GM12878 (cell line): ENCODE measurements at regions not wholly inside any gene's neighbourhood (a gene's known extent, or its start where the extent isn't known, plus 50 kb on each side); places are given as distances from the start of the nearest gene placed in this dataset.

Experiments
- ATAC-seq: fragments of 200-7000 bp; cut with Tn5 transposase; 3 replicates; pipeline ENCODE4 v1.9.1; 2020; ENCODE audit warnings: mild to moderate bottlenecking, moderate library complexity
- BruUV-seq: library from RNA; stranded (reverse); fragments of 400-500 nt; replicated peaks from 2 replicates; lab custom pipeline; 2021; lab: Mats Ljungman, UMichigan
- CTCF ChIA-PET: fragments of 300-600 bp; sonication (Branson Sonifier 250); formaldehyde crosslinking; extraction: SDS; loops from one replicate; lab custom pipeline; 2021; ENCODE audit warnings: inconsistent platforms; lab: Yijun Ruan, JAX
- POLR2A ChIA-PET: fragments of 350-600 bp; formaldehyde crosslinking; extraction: SDS; loops from one replicate; lab custom pipeline; 2021; ENCODE audit warnings: inconsistent platforms; lab: Charles Lee
- RAD21 ChIA-PET: fragments of 300-600 bp; sonication (Branson Sonifier 250); formaldehyde crosslinking; loops from one replicate; lab custom pipeline; 2023; ENCODE audit warnings: antibody characterized with exemption; ENCODE audit not compliant: unreplicated experiment; lab: Charles Lee
- SMC1A ChIA-PET: fragments of 300-600 bp; sonication (Branson Sonifier 250); formaldehyde crosslinking; loops from one replicate; lab custom pipeline; 2023; ENCODE audit not compliant: unreplicated experiment, uncharacterized antibody; lab: Charles Lee
- DNase-seq: peaks from one replicate; pipeline ENCODE4 v3.0.0-alpha.2; 2011; ENCODE audit warnings: low read depth, low spot score
- FAIRE-seq: peaks from 3 replicates; lab custom pipeline; 2011; peaks lifted over from hg19 to GRCh38; lab: Jason Lieb, UNC
- H2AFZ ChIP-seq: 2 replicates; pipeline ENCODE4 v1.6.0; 2011; ENCODE audit warnings: low read depth, low read length, control low read depth; ENCODE audit not compliant: control insufficient read depth
- H3K27ac ChIP-seq: 2 replicates; pipeline ENCODE4 v1.5.1; 2011; ENCODE audit warnings: control low read depth; ENCODE audit not compliant: control insufficient read depth, insufficient read depth
- H3K27me3 ChIP-seq, 2 experiments: replicated peaks in 1 of 2; 2 replicates each; pipeline versions ENCODE4 v1.6.0 to v1.6.1; 2011; ENCODE audit warnings: low read length in 1 of 2; ENCODE audit not compliant: control insufficient read depth in 2 of 2, insufficient read depth in 2 of 2
- H3K36me3 ChIP-seq, 2 experiments: 2 replicates each; pipeline ENCODE4 v1.5.1; 2011; ENCODE audit warnings: low read length in 1 of 2; ENCODE audit not compliant: control insufficient read depth in 2 of 2, insufficient read depth in 2 of 2
- H3K4me1 ChIP-seq: 2 replicates; pipeline ENCODE4 v1.6.1; 2011; ENCODE audit warnings: mild to moderate bottlenecking, low read length, moderate library complexity, mixed read lengths; ENCODE audit not compliant: control insufficient read depth, insufficient read depth
- H3K4me2 ChIP-seq: 2 replicates; pipeline ENCODE4 v1.6.0; 2011; ENCODE audit warnings: control low read depth; ENCODE audit not compliant: control insufficient read depth, insufficient read depth
- H3K4me3 ChIP-seq: fragments of 200-600 bp; sonication (generic); 2 replicates; pipeline ENCODE4 v1.5.1; 2016
- H3K79me2 ChIP-seq: 2 replicates; pipeline ENCODE4 v1.6.0; 2011; ENCODE audit warnings: low read length; ENCODE audit not compliant: control insufficient read depth, insufficient read depth
- H3K9ac ChIP-seq: 2 replicates; pipeline ENCODE4 v1.8.0; 2011; ENCODE audit warnings: low read length, control low read depth, mixed read lengths; ENCODE audit not compliant: control insufficient read depth, insufficient read depth
- H3K9me3 ChIP-seq: replicated peaks from 3 replicates; pipeline ENCODE4 v1.5.1; 2011; ENCODE audit warnings: mild to moderate bottlenecking, low read length; ENCODE audit not compliant: control insufficient read depth, insufficient read depth
- H4K20me1 ChIP-seq: 2 replicates; pipeline ENCODE4 v1.6.0; 2011; ENCODE audit not compliant: control insufficient read depth, insufficient read depth
- ATF7 ChIP-seq: fragments of 450-650 bp; IDR thresholded peaks from 2 replicates; pipeline ENCODE4 v1.6.1; 2016; ENCODE audit warnings: low read depth, mild to moderate bottlenecking
- BMI1 ChIP-seq: fragments of 450-650 bp; IDR thresholded peaks from 2 replicates; pipeline ENCODE4 v1.6.1; 2016; ENCODE audit warnings: mild to moderate bottlenecking, moderate library complexity, borderline replicate concordance
- CEBPB ChIP-seq, 2 experiments: fragments of 150-350 bp in 1 of 2; IDR thresholded peaks; 2 replicates each; pipeline ENCODE4 v1.6.1; 2012 to 2014; ENCODE audit warnings: low read depth in 2 of 2, low read length in 2 of 2, borderline replicate concordance in 1 of 2, inconsistent platforms in 1 of 2
- CHD2 ChIP-seq: IDR thresholded peaks from 2 replicates; pipeline ENCODE4 v1.6.1; 2011; ENCODE audit warnings: low read depth, low read length, improper control_type of control experiment, borderline replicate concordance
- EGR1 ChIP-seq, 2 experiments: IDR thresholded peaks; 1 replicate in 1 of 2; 2 replicates in 1 of 2; pipeline ENCODE4 v1.6.1; 2011 to 2012; ENCODE audit warnings: low read depth in 2 of 2, low read length in 2 of 2, borderline replicate concordance in 1 of 2, mild to moderate bottlenecking in 1 of 2, moderate library complexity in 1 of 2
- GATAD2B ChIP-seq: fragments of 450-650 bp; conservative IDR thresholded peaks from 2 replicates; pipeline ENCODE4 v1.6.1; 2017; ENCODE audit warnings: low read depth, mild to moderate bottlenecking, moderate library complexity
- MEF2B ChIP-seq: fragments of 450-650 bp; IDR thresholded peaks from 2 replicates; pipeline ENCODE4 v1.6.1; 2018; ENCODE audit warnings: mild to moderate bottlenecking, moderate library complexity; ENCODE audit not compliant: partially characterized antibody, poor library complexity, severe bottlenecking
- PAX5 ChIP-seq: IDR thresholded peaks from 2 replicates; pipeline ENCODE4 v1.6.1; 2011; ENCODE audit warnings: low read depth, low read length, borderline replicate concordance
- POLR2AphosphoS5 ChIP-seq: IDR thresholded peaks from 2 replicates; pipeline ENCODE4 v1.6.1; 2011; ENCODE audit warnings: mild to moderate bottlenecking, low read length, inconsistent platforms
- RAD51 ChIP-seq: fragments of 450-650 bp; IDR thresholded peaks from 2 replicates; pipeline ENCODE4 v1.6.1; 2016; ENCODE audit warnings: moderate library complexity, mild to moderate bottlenecking, inconsistent platforms
- RUNX3 ChIP-seq: IDR thresholded peaks from 2 replicates; pipeline ENCODE4 v1.6.1; 2012; ENCODE audit warnings: low read length, inconsistent platforms
- SIN3A ChIP-seq: IDR thresholded peaks from 2 replicates; pipeline ENCODE4 v1.6.1; 2012; ENCODE audit warnings: low read depth, low read length, improper control_type of control experiment
- SIX5 ChIP-seq: IDR thresholded peaks from 2 replicates; pipeline ENCODE4 v1.6.1; 2011; ENCODE audit warnings: mild to moderate bottlenecking, low read depth, low read length, moderate library complexity; ENCODE audit not compliant: severe bottlenecking
- STAT3 ChIP-seq: IDR thresholded peaks from 2 replicates; pipeline ENCODE4 v1.6.1; 2011; ENCODE audit warnings: low read depth, low read length, improper control_type of control experiment
- TARDBP ChIP-seq: IDR thresholded peaks from 2 replicates; pipeline ENCODE4 v1.6.1; 2016; ENCODE audit warnings: borderline replicate concordance
- TCF3 ChIP-seq: IDR thresholded peaks from 2 replicates; pipeline ENCODE4 v1.6.1; 2012; ENCODE audit warnings: low read depth, mild to moderate bottlenecking, low read length, borderline replicate concordance; ENCODE audit not compliant: insufficient read depth
- TCF7 ChIP-seq: IDR thresholded peaks from 2 replicates; pipeline ENCODE4 v1.6.1; 2014; ENCODE audit warnings: antibody characterized with exemption, borderline replicate concordance
- ZNF207 ChIP-seq: fragments of 450-650 bp; IDR thresholded peaks from 2 replicates; pipeline ENCODE4 v1.6.1; 2014; ENCODE audit warnings: antibody characterized with exemption, mild to moderate bottlenecking, borderline replicate concordance
- ZNF24 ChIP-seq: fragments of 450-650 bp; IDR thresholded peaks from 2 replicates; pipeline ENCODE4 v1.6.1; 2017; ENCODE audit warnings: antibody characterized with exemption, mild to moderate bottlenecking
- ZNF384 ChIP-seq: IDR thresholded peaks from 2 replicates; pipeline ENCODE4 v1.6.1; 2012; ENCODE audit warnings: low read depth, mild to moderate bottlenecking, low read length, improper control_type of control experiment, borderline replicate concordance
- ZNF622 ChIP-seq: fragments of 450-650 bp; IDR thresholded peaks from 2 replicates; pipeline ENCODE4 v1.6.1; 2017; ENCODE audit warnings: mild to moderate bottlenecking, inconsistent platforms
- ZZZ3 ChIP-seq: IDR thresholded peaks from 2 replicates; pipeline ENCODE4 v1.6.1; 2011; ENCODE audit warnings: low read depth; ENCODE audit not compliant: control insufficient read depth, insufficient read length
- WGBS: methylation state at CpG from one replicate; pipeline ENCODE4 v1.1.6; 2016; ENCODE audit warnings: low lambda C conversion rate; ENCODE audit not compliant: insufficient replicate concordance, insufficient coverage; ENCODE audit errors: missing lambda C conversion rate; 5-methylcytosine and 5-hydroxymethylcytosine counted together
- in situ Hi-C: fragments of 300-500 bp; cut with MboI; formaldehyde crosslinking; loops from 9 replicates; pipeline ENCODE4 v1.14.3; 2018; ENCODE audit warnings: mixed read lengths
- intact Hi-C: fragments of 100-400 bp; cut with micrococcal nuclease; formaldehyde crosslinking; loops from one replicate; pipeline ENCODE4 v1.14.2; 2022; ENCODE audit not compliant: unreplicated experiment
- TF ChIP-seq, protein P1 (sequence below): fragments of 450-650 bp; IDR thresholded peaks from 2 replicates; pipeline ENCODE4 v1.6.1; 2017; ENCODE audit warnings: mild to moderate bottlenecking, low read depth, inconsistent platforms; ENCODE audit not compliant: poor library complexity, severe bottlenecking
- TF ChIP-seq, protein P2 (sequence below): IDR thresholded peaks from 2 replicates; pipeline ENCODE4 v1.6.1; 2011; ENCODE audit warnings: low read depth, mild to moderate bottlenecking, low read length, moderate library complexity, borderline replicate concordance; ENCODE audit errors: extremely low read depth

DNA sequence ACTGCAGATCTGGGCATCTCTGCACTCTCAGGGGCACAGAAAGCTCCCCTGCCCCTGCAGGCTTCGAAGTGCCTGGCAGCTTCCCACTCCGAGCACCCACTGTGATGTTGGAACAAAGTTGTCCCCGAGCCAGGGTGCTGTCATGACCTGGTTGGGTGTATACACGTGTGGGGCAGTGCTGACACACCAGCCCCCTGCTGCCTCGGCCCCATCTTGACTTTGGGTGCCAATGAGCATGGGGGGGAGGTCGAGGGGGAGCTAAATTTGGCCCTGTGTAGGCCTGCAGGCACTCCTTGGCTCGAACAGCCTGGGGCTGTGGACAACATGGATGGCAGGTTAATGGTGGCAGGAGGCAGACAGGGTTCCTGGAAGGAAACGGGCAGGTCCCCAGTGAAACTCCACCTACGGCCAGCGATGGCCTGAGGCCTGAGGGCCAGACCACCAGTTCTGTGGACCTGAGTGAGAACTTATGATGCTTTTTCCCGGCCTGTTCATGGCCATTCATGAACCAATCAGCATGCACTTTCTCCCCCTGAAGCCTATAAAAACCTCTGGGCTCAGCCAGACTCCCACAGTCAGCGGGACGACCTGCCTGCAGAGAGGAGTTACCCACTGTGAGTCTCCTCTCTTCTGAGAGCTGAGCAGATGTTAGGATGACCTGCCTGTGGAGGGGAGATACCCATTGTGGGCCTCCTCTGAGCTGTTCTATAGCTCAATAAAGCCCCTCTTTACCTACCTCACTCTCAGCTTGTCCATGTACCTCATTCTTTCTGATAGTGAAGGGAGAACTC, 1029.1 kb upstream of the GBE1 start (continued):
- TF ChIP-seq, protein P1, sequence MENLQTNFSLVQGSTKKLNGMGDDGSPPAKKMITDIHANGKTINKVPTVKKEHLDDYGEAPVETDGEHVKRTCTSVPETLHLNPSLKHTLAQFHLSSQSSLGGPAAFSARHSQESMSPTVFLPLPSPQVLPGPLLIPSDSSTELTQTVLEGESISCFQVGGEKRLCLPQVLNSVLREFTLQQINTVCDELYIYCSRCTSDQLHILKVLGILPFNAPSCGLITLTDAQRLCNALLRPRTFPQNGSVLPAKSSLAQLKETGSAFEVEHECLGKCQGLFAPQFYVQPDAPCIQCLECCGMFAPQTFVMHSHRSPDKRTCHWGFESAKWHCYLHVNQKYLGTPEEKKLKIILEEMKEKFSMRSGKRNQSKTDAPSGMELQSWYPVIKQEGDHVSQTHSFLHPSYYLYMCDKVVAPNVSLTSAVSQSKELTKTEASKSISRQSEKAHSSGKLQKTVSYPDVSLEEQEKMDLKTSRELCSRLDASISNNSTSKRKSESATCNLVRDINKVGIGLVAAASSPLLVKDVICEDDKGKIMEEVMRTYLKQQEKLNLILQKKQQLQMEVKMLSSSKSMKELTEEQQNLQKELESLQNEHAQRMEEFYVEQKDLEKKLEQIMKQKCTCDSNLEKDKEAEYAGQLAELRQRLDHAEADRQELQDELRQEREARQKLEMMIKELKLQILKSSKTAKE: no peak
- TF ChIP-seq, protein P2, sequence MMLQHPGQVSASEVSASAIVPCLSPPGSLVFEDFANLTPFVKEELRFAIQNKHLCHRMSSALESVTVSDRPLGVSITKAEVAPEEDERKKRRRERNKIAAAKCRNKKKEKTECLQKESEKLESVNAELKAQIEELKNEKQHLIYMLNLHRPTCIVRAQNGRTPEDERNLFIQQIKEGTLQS: no peak
- TF ChIP-seq ZZZ3 (no peak), SIN3A (no peak), SIX5 (no peak), GATAD2B (no peak), TCF3 (no peak), ZNF24 (no peak), MEF2B (no peak), EGR1 (IDR thresholded peaks at IDR 0.05; ENCODE audit: borderline replicate concordance in 1 of 2, low read depth in 2 of 2, low read length in 2 of 2) (no peak)

DNA sequence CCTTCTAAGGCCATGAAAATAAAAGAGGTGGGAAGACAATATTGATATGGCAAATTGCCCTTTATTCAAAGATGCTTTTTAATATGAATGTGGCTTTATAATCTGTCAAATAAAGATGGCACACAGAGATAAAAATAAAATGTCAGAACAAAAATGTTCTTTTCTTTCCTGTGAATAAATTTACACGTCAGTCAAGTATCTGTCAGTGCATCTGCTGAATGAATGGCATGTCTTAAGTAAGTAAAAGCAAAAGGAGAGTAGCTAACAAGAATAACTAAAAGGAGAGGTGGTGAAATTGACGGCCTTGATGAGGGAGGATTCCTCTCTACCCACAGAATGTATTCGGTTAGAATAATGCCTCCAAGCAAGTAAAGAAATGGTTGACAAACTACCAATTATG, 1021.7 kb upstream of the GBE1 start:
- intact Hi-C loops (no loop called here), in situ Hi-C loops (no loop called here)
- TF ChIP-seq ZNF384 (no peak), ATF7 (no peak), TARDBP (no peak), ZNF622 (no peak), TCF7 (no peak), SIN3A (no peak), STAT3 (no peak), RAD51 (no peak), ZNF207 (no peak), CEBPB (IDR thresholded peaks at IDR 0.05; ENCODE audit: borderline replicate concordance in 1 of 2, low read depth in 2 of 2, low read length in 2 of 2) (no peak), POLR2AphosphoS5 (no peak), RUNX3 (no peak), CHD2 (no peak), PAX5 (no peak), BMI1 (no peak)
- ChIA-PET RAD21 (no interaction called here), SMC1A (no interaction called here), CTCF (no interaction called here), POLR2A (no interaction called here)
- DNase-seq (no peak), FAIRE-seq (no peak), ATAC-seq (no peak)
- no peaks in the 10 kb centered on the region for H3K27me3 ChIP-seq
- no peaks in the 10 kb centered on the region for H3K9me3 ChIP-seq
- no peak overlapping the region for H3K4me3 ChIP-seq
- no peaks in the 10 kb centered on the region for H4K20me1 ChIP-seq
- no TSS peak for BruUV-seq
- no peak overlapping the region for H3K4me2 ChIP-seq
- no peak overlapping the region for H2AFZ ChIP-seq
- 27% methylated on average over 3 of the region's 3 CpGs for WGBS
- H3K9ac ChIP-seq: no peak overlapping the region
- H3K27ac ChIP-seq: no peak overlapping the region
- no peaks in the 10 kb centered on the region for H3K4me1 ChIP-seq
- H3K79me2 ChIP-seq: no peaks in the 10 kb centered on the region
- no peaks in the 10 kb centered on the region for H3K36me3 ChIP-seq
